ENCODE measurements at regions not wholly inside any gene's neighbourhood (a gene's known extent, or its start where the extent isn't known, plus 50 kb on each side); places are given as distances from the start of the nearest gene placed in this dataset.

DNA sequence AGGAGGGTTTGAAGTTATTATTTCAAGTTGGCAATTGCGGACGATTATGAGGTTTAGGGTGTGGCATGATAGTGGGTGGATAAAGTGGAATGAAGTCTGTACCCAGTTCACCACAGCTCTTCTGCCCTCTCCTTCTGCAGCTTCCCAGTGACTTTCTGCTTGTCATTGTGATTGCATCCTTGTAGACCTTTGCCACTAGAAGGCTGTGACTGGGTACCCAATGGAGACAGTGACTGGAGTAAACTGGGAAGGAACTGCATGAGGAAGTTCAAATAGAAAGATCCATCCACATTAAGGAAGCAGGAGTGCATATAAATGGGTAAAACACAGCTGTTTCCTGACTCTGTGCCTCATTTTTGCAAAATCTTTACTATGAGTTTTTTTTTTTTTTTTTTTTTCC lies 53.5 kb upstream of the SPANXN3 start:
- no CpG with 5 or more reads among the region's 2 CpGs for WGBS (ENCODE audit: extremely low coverage, insufficient read length, low lambda C conversion rate)
- Histone ChIP-seq H4K5ac (ENCODE audit: insufficient read length, low read depth, low read length) (no peak overlapping the region), H3K79me2 (ENCODE audit: insufficient read depth, low read length) (no peaks in the 10 kb centered on the region), H2AFZ (ENCODE audit: low read length) (no peak overlapping the region), H3K27me3 (ENCODE audit: insufficient read depth, low read length) (no peaks in the 10 kb centered on the region), H3T11ph (ENCODE audit: low read length) (no peak overlapping the region), H2BK20ac (ENCODE audit: low read depth, low read length, poor library complexity, severe bottlenecking) (no peak overlapping the region), H3K23ac (ENCODE audit: insufficient read length, low read depth, low read length) (no peak overlapping the region), H2BK120ac (ENCODE audit: low read depth, low read length, poor library complexity, severe bottlenecking) (no peak overlapping the region), H3K23me2 (ENCODE audit: insufficient read length, low read depth, low read length, poor library complexity, severe bottlenecking) (no peaks in the 10 kb centered on the region), H2BK5ac (ENCODE audit: insufficient read length, low read length) (no peak overlapping the region), H4K8ac (replicated peaks; ENCODE audit: insufficient read length, low read depth, low read length) (no peak overlapping the region), H2BK12ac (ENCODE audit: insufficient read length, low read depth, low read length) (no peak overlapping the region), H3K27ac (ENCODE audit: insufficient read length, low read depth, low read length) (no peak overlapping the region), H2BK15ac (ENCODE audit: low read depth, low read length) (no peak overlapping the region), H3K4ac (ENCODE audit: low read depth, low read length) (no peak overlapping the region), H3K14ac (ENCODE audit: insufficient read depth, low read length) (no peak overlapping the region), H3K56ac (ENCODE audit: insufficient read length, low read depth, low read length) (no peak overlapping the region), H3K18ac (ENCODE audit: insufficient read length, low read depth, low read length) (no peak overlapping the region), H3K9ac (ENCODE audit: extremely low read depth, insufficient read length, low read length) (no peak overlapping the region), H3K4me2 (ENCODE audit: insufficient read depth, insufficient read length, low read length) (no peak overlapping the region), H4K91ac (ENCODE audit: insufficient read length, low read depth, low read length) (no peak overlapping the region), H3K79me1 (ENCODE audit: insufficient read depth, low read depth, low read length, poor library complexity, severe bottlenecking) (no peaks in the 10 kb centered on the region), H2AK5ac (ENCODE audit: insufficient read length, low read length) (no peak overlapping the region), H4K20me1 (ENCODE audit: control insufficient read depth, insufficient read depth, insufficient read length) (no peaks in the 10 kb centered on the region), H3K4me1 (ENCODE audit: insufficient read depth, low read length) (no peaks in the 10 kb centered on the region), H3K9me3 (ENCODE audit: control insufficient read depth, low read depth, low read length) (peaks cover 41% of the 10 kb centered on the region)
- DNase-seq: no peak
- H3K27me3 Mint-ChIP-seq (ENCODE audit: low read depth): no peaks in the 10 kb centered on the region
- no peaks in the 10 kb centered on the region; a peak in 2 of 7 replicates for H3K36me3 Mint-ChIP-seq (ENCODE audit: insufficient read depth in 1 of 3, low read depth in 3 of 3)
- H3K4me1 Mint-ChIP-seq: no peaks in the 10 kb centered on the region
- H3K9me3 Mint-ChIP-seq: peaks cover 54 to 60% of the 10 kb centered on the region in 2 experiments
- no peak overlapping the region for H3K4me3 Mint-ChIP-seq
- TF ChIP-seq, protein P1, sequence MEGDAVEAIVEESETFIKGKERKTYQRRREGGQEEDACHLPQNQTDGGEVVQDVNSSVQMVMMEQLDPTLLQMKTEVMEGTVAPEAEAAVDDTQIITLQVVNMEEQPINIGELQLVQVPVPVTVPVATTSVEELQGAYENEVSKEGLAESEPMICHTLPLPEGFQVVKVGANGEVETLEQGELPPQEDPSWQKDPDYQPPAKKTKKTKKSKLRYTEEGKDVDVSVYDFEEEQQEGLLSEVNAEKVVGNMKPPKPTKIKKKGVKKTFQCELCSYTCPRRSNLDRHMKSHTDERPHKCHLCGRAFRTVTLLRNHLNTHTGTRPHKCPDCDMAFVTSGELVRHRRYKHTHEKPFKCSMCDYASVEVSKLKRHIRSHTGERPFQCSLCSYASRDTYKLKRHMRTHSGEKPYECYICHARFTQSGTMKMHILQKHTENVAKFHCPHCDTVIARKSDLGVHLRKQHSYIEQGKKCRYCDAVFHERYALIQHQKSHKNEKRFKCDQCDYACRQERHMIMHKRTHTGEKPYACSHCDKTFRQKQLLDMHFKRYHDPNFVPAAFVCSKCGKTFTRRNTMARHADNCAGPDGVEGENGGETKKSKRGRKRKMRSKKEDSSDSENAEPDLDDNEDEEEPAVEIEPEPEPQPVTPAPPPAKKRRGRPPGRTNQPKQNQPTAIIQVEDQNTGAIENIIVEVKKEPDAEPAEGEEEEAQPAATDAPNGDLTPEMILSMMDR (conservative IDR thresholded peaks at IDR 0.05): no peak
- no peak overlapping the region for H3K27ac Mint-ChIP-seq
